H9 (cell line): ENCODE measurements at regions not wholly inside any gene's neighbourhood (a gene's known extent, or its start where the extent isn't known, plus 50 kb on each side); places are given as distances from the start of the nearest gene placed in this dataset.

Source experiments
- DNase-seq: peaks from one replicate; pipeline ENCODE4 v3.0.0-alpha.2; 2017
- H2AFZ ChIP-seq: one replicate; pipeline ENCODE4 v1.6.1; 2013; ENCODE audit warnings: mild to moderate bottlenecking, low read length, control low read depth, moderate library complexity
- H2AK5ac ChIP-seq: 2 replicates; pipeline ENCODE4 v1.6.1; 2013; ENCODE audit warnings: low read length, control low read depth, mixed read lengths; ENCODE audit not compliant: insufficient read length
- H2BK120ac ChIP-seq: one replicate; pipeline ENCODE4 v1.6.1; 2013; ENCODE audit warnings: low read depth, mild to moderate bottlenecking, low read length, control low read depth, inconsistent platforms; ENCODE audit not compliant: poor library complexity, severe bottlenecking
- H2BK12ac ChIP-seq: 2 replicates; pipeline ENCODE4 v1.6.1; 2013; ENCODE audit warnings: low read length, control low read depth, mixed read lengths, low read depth; ENCODE audit not compliant: insufficient read length
- H2BK15ac ChIP-seq: 2 replicates; pipeline ENCODE4 v1.6.1; 2013; ENCODE audit warnings: low read depth, low read length, control low read depth
- H2BK20ac ChIP-seq: one replicate; pipeline ENCODE4 v1.6.1; 2013; ENCODE audit warnings: low read depth, mild to moderate bottlenecking, low read length, control low read depth, inconsistent platforms; ENCODE audit not compliant: poor library complexity, severe bottlenecking
- H2BK5ac ChIP-seq: 2 replicates; pipeline ENCODE4 v1.6.1; 2013; ENCODE audit warnings: low read length, control low read depth, mixed read lengths; ENCODE audit not compliant: insufficient read length
- H3K14ac ChIP-seq: 2 replicates; pipeline ENCODE4 v1.6.1; 2013; ENCODE audit warnings: low read length, control low read depth; ENCODE audit not compliant: insufficient read depth
- H3K18ac ChIP-seq: 2 replicates; pipeline ENCODE4 v1.6.1; 2013; ENCODE audit warnings: low read depth, mild to moderate bottlenecking, mixed read lengths, low read length, control low read depth; ENCODE audit not compliant: insufficient read length
- H3K23ac ChIP-seq: 2 replicates; pipeline ENCODE4 v1.6.1; 2013; ENCODE audit warnings: low read length, control low read depth, mixed read lengths, low read depth; ENCODE audit not compliant: insufficient read length
- H3K23me2 ChIP-seq: 2 replicates; pipeline ENCODE4 v1.6.1; 2013; ENCODE audit warnings: low read depth, mild to moderate bottlenecking, mixed read lengths, low read length, control low read depth; ENCODE audit not compliant: insufficient read length, poor library complexity, severe bottlenecking
- H3K27ac ChIP-seq: 2 replicates; pipeline ENCODE4 v1.5.1; 2013; ENCODE audit warnings: low read length, control low read depth, mixed read lengths, low read depth; ENCODE audit not compliant: insufficient read length
- H3K27me3 ChIP-seq: 2 replicates; pipeline ENCODE4 v1.6.1; 2013; ENCODE audit warnings: low read length, control low read depth, inconsistent platforms; ENCODE audit not compliant: insufficient read depth
- H3K4ac ChIP-seq: 2 replicates; pipeline ENCODE4 v1.6.1; 2013; ENCODE audit warnings: low read depth, mild to moderate bottlenecking, control low read depth, inconsistent platforms, low read length, moderate library complexity
- H3K4me1 ChIP-seq: 2 replicates; pipeline ENCODE4 v1.6.1; 2013; ENCODE audit warnings: low read length, control low read depth, inconsistent platforms; ENCODE audit not compliant: insufficient read depth
- H3K4me2 ChIP-seq: 2 replicates; pipeline ENCODE4 v1.6.1; 2013; ENCODE audit warnings: low read length, control low read depth, mixed read lengths; ENCODE audit not compliant: insufficient read length, insufficient read depth
- H3K56ac ChIP-seq: 2 replicates; pipeline ENCODE4 v1.6.1; 2013; ENCODE audit warnings: low read depth, mild to moderate bottlenecking, mixed read lengths, low read length, control low read depth; ENCODE audit not compliant: insufficient read length
- H3K79me1 ChIP-seq: 2 replicates; pipeline ENCODE4 v1.6.1; 2013; ENCODE audit warnings: low read depth, mild to moderate bottlenecking, moderate library complexity, low read length, control low read depth, inconsistent platforms; ENCODE audit not compliant: insufficient read depth, poor library complexity, severe bottlenecking
- H3K79me2 ChIP-seq: 2 replicates; pipeline ENCODE4 v1.6.1; 2013; ENCODE audit warnings: low read length, control low read depth, inconsistent platforms; ENCODE audit not compliant: insufficient read depth
- H3K9ac ChIP-seq: 2 replicates; pipeline ENCODE4 v1.6.1; 2013; ENCODE audit warnings: low read length, control low read depth, mixed read lengths; ENCODE audit not compliant: insufficient read length; ENCODE audit errors: extremely low read depth
- H3K9me3 ChIP-seq: one replicate; pipeline ENCODE4 v1.6.1; 2013; ENCODE audit warnings: low read depth, low read length, inconsistent platforms; ENCODE audit not compliant: control insufficient read depth
- H3T11ph ChIP-seq: one replicate; pipeline ENCODE4 v1.6.1; 2013; ENCODE audit warnings: mild to moderate bottlenecking, low read length, control low read depth, inconsistent platforms
- H4K20me1 ChIP-seq: one replicate; pipeline ENCODE4 v1.6.1; 2013; ENCODE audit not compliant: control insufficient read depth, insufficient read length, insufficient read depth
- H4K5ac ChIP-seq: 2 replicates; pipeline ENCODE4 v1.6.1; 2013; ENCODE audit warnings: low read depth, mild to moderate bottlenecking, mixed read lengths, low read length, control low read depth; ENCODE audit not compliant: insufficient read length
- H4K8ac ChIP-seq: replicated peaks from 2 replicates; pipeline ENCODE4 v1.6.1; 2013; ENCODE audit warnings: low read length, control low read depth, mixed read lengths, low read depth; ENCODE audit not compliant: insufficient read length
- H4K91ac ChIP-seq: 2 replicates; pipeline ENCODE4 v1.6.1; 2013; ENCODE audit warnings: low read depth, mild to moderate bottlenecking, moderate library complexity, mixed read lengths, low read length, control low read depth; ENCODE audit not compliant: insufficient read length
- H3K27ac Mint-ChIP-seq, 3 experiments: 2 replicates in 2 of 3; 3 replicates in 1 of 3; pipeline ENCODE4 v1.8.0; 2020 to 2021; ENCODE audit warnings: mixed read lengths in 3 of 3, mild to moderate bottlenecking in 1 of 3, moderate library complexity in 1 of 3
- H3K27me3 Mint-ChIP-seq: 2 replicates; pipeline ENCODE4 v1.8.0; 2021; ENCODE audit warnings: low read depth, mild to moderate bottlenecking, moderate library complexity, mixed read lengths
- H3K36me3 Mint-ChIP-seq, 3 experiments: 2 replicates in 2 of 3; 3 replicates in 1 of 3; pipeline ENCODE4 v1.8.0; 2020 to 2021; ENCODE audit warnings: low read depth in 3 of 3, mixed read lengths in 3 of 3; ENCODE audit not compliant: insufficient read depth in 1 of 3
- H3K4me1 Mint-ChIP-seq, 2 experiments: 2 replicates each; pipeline ENCODE4 v1.8.0; 2020; ENCODE audit warnings: mixed read lengths in 2 of 2
- H3K4me3 Mint-ChIP-seq, 2 experiments: 2 replicates in 1 of 2; 3 replicates in 1 of 2; pipeline ENCODE4 v1.8.0; 2020 to 2021; ENCODE audit warnings: mild to moderate bottlenecking in 2 of 2, mixed read lengths in 2 of 2, moderate library complexity in 1 of 2
- H3K9me3 Mint-ChIP-seq, 2 experiments: 2 replicates in 1 of 2; 3 replicates in 1 of 2; pipeline ENCODE4 v1.8.0; 2020; ENCODE audit warnings: mild to moderate bottlenecking in 2 of 2, mixed read lengths in 2 of 2, moderate library complexity in 1 of 2
- CTCF ChIP-seq: fragments of 200-600 bp; sonication (generic); conservative IDR thresholded peaks from 3 replicates; pipeline ENCODE4 v1.8.0; 2021; ENCODE audit warnings: antibody characterized with exemption, mild to moderate bottlenecking
- WGBS: extraction: QIAGEN DNeasy Blood & Tissue Kit; methylation state at CpG from one replicate; pipeline ENCODE4 v1.1.7; 2013; ENCODE audit warnings: missing lambda C conversion rate, low lambda C conversion rate, mixed read lengths; ENCODE audit not compliant: insufficient read length; ENCODE audit errors: extremely low coverage; 5-methylcytosine and 5-hydroxymethylcytosine counted together

- H3K9me3 ChIP-seq = no peaks in the 10 kb centered on the region
- H3K18ac ChIP-seq = no peak overlapping the region
- no peaks in the 10 kb centered on the region for H3K79me1 ChIP-seq
- H4K8ac ChIP-seq = no peak overlapping the region
- H3K27ac ChIP-seq = no peak overlapping the region
- no peak overlapping the region for H3K23ac ChIP-seq
- no peaks in the 10 kb centered on the region for H3K4me1 ChIP-seq
- no peak overlapping the region for H4K91ac ChIP-seq
- Mint-ChIP-seq H3K27ac (no peak overlapping the region), H3K4me1 (no peaks in the 10 kb centered on the region), H3K36me3 (peaks cover 0 to 7% (median 3%) of the 10 kb centered on the region in 3 experiments; a peak in 5 of 7 replicates), H3K9me3 (peaks cover 15 to 24% of the 10 kb centered on the region in 2 experiments), H3K4me3 (no peak overlapping the region), H3K27me3 (no peaks in the 10 kb centered on the region; the same call in 1 of the 2 replicates)
- H3K14ac ChIP-seq = no peak overlapping the region
- no peak overlapping the region for H2BK120ac ChIP-seq
- H2BK20ac ChIP-seq = no peak overlapping the region
- no peak overlapping the region for H3T11ph ChIP-seq
- no peak overlapping the region for H3K9ac ChIP-seq
- no peak overlapping the region for H3K4ac ChIP-seq
- no peaks in the 10 kb centered on the region for H3K23me2 ChIP-seq
- H3K4me2 ChIP-seq = no peak overlapping the region
- H3K27me3 ChIP-seq = no peaks in the 10 kb centered on the region
- no peak for TF ChIP-seq CTCF
- WGBS = no CpG with 5 or more reads among the region's 3 CpGs
- no peak overlapping the region for H2BK12ac ChIP-seq
- H2BK15ac ChIP-seq = no peak overlapping the region
- no peaks in the 10 kb centered on the region for H3K79me2 ChIP-seq
- no peak overlapping the region for H2AFZ ChIP-seq
- no peaks in the 10 kb centered on the region for H4K20me1 ChIP-seq
- H2AK5ac ChIP-seq = no peak overlapping the region
- no peak overlapping the region for H2BK5ac ChIP-seq
- H3K56ac ChIP-seq = no peak overlapping the region
- H4K5ac ChIP-seq = no peak overlapping the region
- no peak for DNase-seq
Measured at GRCh38 chr11:101362643-101363042, 221.2 kb downstream of the TRPC6 start.
